CD4-positive, alpha-beta T cell (primary cell): ENCODE measurements at regions not wholly inside any gene's neighbourhood (a gene's known extent, or its start where the extent isn't known, plus 50 kb on each side); places are given as distances from the start of the nearest gene placed in this dataset.

Experiments used
- ATAC-seq: fragments of 200-7000 bp; cut with Tn5 transposase; one replicate; pipeline ENCODE4 v1.10.0; 2022; ENCODE audit warnings: mild to moderate bottlenecking; ENCODE audit not compliant: poor library complexity
- CTCF ChIA-PET: fragments of 350-600 bp; sonication (Branson Sonifier 250); formaldehyde crosslinking; loops from one replicate; lab custom pipeline; 2021; ENCODE audit warnings: antibody characterized with exemption, inconsistent platforms; lab: Charles Lee
- POLR2A ChIA-PET: fragments of 350-600 bp; sonication (Branson Sonifier 250); formaldehyde crosslinking; loops from one replicate; lab custom pipeline; 2021; ENCODE audit warnings: antibody characterized with exemption, inconsistent platforms; lab: Charles Lee
- DNase-seq, 14 experiments: peaks; one replicate each; pipeline ENCODE4 v3.0.0-alpha.2; 2013 to 2020; ENCODE audit warnings: mixed read lengths in 2 of 14
- H3K27ac ChIP-seq, 2 donors: one replicate each; pipeline versions ENCODE4 v1.5.1 to v1.7.0; 2013; ENCODE audit warnings: low read length in 2 of 2, low read depth in 1 of 2, mild to moderate bottlenecking in 1 of 2
- H3K27me3 ChIP-seq, 2 experiments: 1 replicate in 1 of 2; 2 replicates in 1 of 2; pipeline versions ENCODE4 v1.6.1 to v1.7.0; 2013; ENCODE audit warnings: low read length in 2 of 2, control low read depth in 1 of 2, mild to moderate bottlenecking in 1 of 2, moderate library complexity in 1 of 2; ENCODE audit not compliant: insufficient read depth in 2 of 2, control insufficient read depth in 1 of 2
- H3K36me3 ChIP-seq: one replicate; pipeline ENCODE4 v1.6.1; 2013; ENCODE audit warnings: low read length, control low read depth; ENCODE audit not compliant: insufficient read depth
- H3K4me1 ChIP-seq: one replicate; pipeline ENCODE4 v1.6.1; 2013; ENCODE audit warnings: low read length, control low read depth; ENCODE audit not compliant: insufficient read depth
- H3K4me3 ChIP-seq: one replicate; pipeline ENCODE4 v1.5.1; 2013; ENCODE audit warnings: mild to moderate bottlenecking, low read length, moderate library complexity
- H3K9me3 ChIP-seq, 2 experiments: 1 replicate in 1 of 2; 2 replicates in 1 of 2; pipeline versions ENCODE4 v1.6.1 to v1.7.0; 2013; ENCODE audit warnings: low read length in 2 of 2, mild to moderate bottlenecking in 2 of 2, control low read depth in 1 of 2, moderate library complexity in 1 of 2; ENCODE audit not compliant: control insufficient read depth in 1 of 2, insufficient read depth in 1 of 2
- H3K27ac Mint-ChIP-seq: one replicate; pipeline ENCODE4 v1.8.0; 2020; ENCODE audit warnings: mixed read lengths
- H3K27me3 Mint-ChIP-seq: one replicate; pipeline ENCODE4 v1.8.0; 2021; ENCODE audit warnings: mixed read lengths
- H3K36me3 Mint-ChIP-seq: one replicate; pipeline ENCODE4 v1.8.0; 2021; ENCODE audit warnings: low read depth, mixed read lengths
- H3K4me1 Mint-ChIP-seq: one replicate; pipeline ENCODE4 v1.8.0; 2021; ENCODE audit warnings: low read depth, mixed read lengths
- H3K4me3 Mint-ChIP-seq: one replicate; pipeline ENCODE4 v1.8.0; 2020; ENCODE audit warnings: mild to moderate bottlenecking, mixed read lengths
- H3K9me3 Mint-ChIP-seq: one replicate; pipeline ENCODE4 v1.8.0; 2020; ENCODE audit warnings: mixed read lengths
- CTCF ChIP-seq: fragments of 200-600 bp; IDR thresholded peaks from one replicate; pipeline ENCODE4 v1.8.0; 2022; ENCODE audit warnings: antibody characterized with exemption, mild to moderate bottlenecking
- intact Hi-C, 2 experiments: fragments of 100-400 bp; cut with DNase I in 1 of 2; cut with micrococcal nuclease in 1 of 2; formaldehyde crosslinking; loops; one replicate each; pipeline versions ENCODE4 v1.15.1 to v1.9.0; 2023 to 2025; cut with DNase I, micrococcal nuclease

GRCh38 chr20:21936261-21936660 is 230.8 kb downstream of the PAX1 start:
- POLR2A ChIA-PET = no interaction called here
- intact Hi-C loops = no loop called here
- H3K9me3 Mint-ChIP-seq = peaks cover 5% of the 10 kb centered on the region
- H3K27me3 Mint-ChIP-seq = no peaks in the 10 kb centered on the region
- H3K27me3 ChIP-seq = no peaks in the 10 kb centered on the region
- no peaks in the 10 kb centered on the region for H3K4me1 Mint-ChIP-seq
- CTCF ChIA-PET = no interaction called here
- no peak overlapping the region for H3K4me3 ChIP-seq
- peaks cover 0 to 5% of the 10 kb centered on the region in 2 experiments for H3K9me3 ChIP-seq
- no peak overlapping the region for H3K27ac Mint-ChIP-seq
- no peak overlapping the region for H3K4me3 Mint-ChIP-seq
- no peaks in the 10 kb centered on the region for H3K36me3 ChIP-seq
- TF ChIP-seq CTCF = no peak
- H3K27ac ChIP-seq = no peak overlapping the region
- H3K36me3 Mint-ChIP-seq = no peaks in the 10 kb centered on the region
- H3K4me1 ChIP-seq = no peaks in the 10 kb centered on the region
- DNase-seq (no peak), ATAC-seq (no peak)

- no peak overlapping the region for H3K4me3 Mint-ChIP-seq
- Histone ChIP-seq H3K27ac (no peak overlapping the region), H3K27me3 (no peaks in the 10 kb centered on the region), H3K36me3 (no peaks in the 10 kb centered on the region), H3K4me3 (no peak overlapping the region), H3K9me3 (no peaks in the 10 kb centered on the region), H3K4me1 (no peaks in the 10 kb centered on the region)
- peaks cover 2% of the 10 kb centered on the region for H3K9me3 Mint-ChIP-seq
- CTCF ChIA-PET = no interaction called here
- no peak overlapping the region for H3K27ac Mint-ChIP-seq
- intact Hi-C loops = no loop called here
- ATAC-seq (no peak), DNase-seq (no peak)
- no peaks in the 10 kb centered on the region for H3K36me3 Mint-ChIP-seq
- no peaks in the 10 kb centered on the region for H3K4me1 Mint-ChIP-seq
- H3K27me3 Mint-ChIP-seq = no peaks in the 10 kb centered on the region
- no peak for TF ChIP-seq CTCF
- POLR2A ChIA-PET = no interaction called here
Measured at GRCh38 chr20:21933526-21933925, 228.1 kb downstream of the PAX1 start.

GRCh38 chr20:21921251-21921650 is 215.8 kb downstream of the PAX1 start:
- TF ChIP-seq CTCF = no peak
- no peak for ATAC-seq
- no peaks in the 10 kb centered on the region for H3K36me3 ChIP-seq
- no peak for DNase-seq
- CTCF ChIA-PET = no interaction called here
- Mint-ChIP-seq H3K4me3 (no peak overlapping the region), H3K27me3 (no peaks in the 10 kb centered on the region), H3K36me3 (no peaks in the 10 kb centered on the region), H3K4me1 (no peaks in the 10 kb centered on the region), H3K9me3 (peaks cover 17% of the 10 kb centered on the region), H3K27ac (no peak overlapping the region)
- H3K4me3 ChIP-seq = no peak overlapping the region
- intact Hi-C loops = no loop called here
- peaks cover 0 to 10% of the 10 kb centered on the region in 2 experiments for H3K9me3 ChIP-seq
- POLR2A ChIA-PET = no interaction called here
- H3K4me1 ChIP-seq = no peaks in the 10 kb centered on the region
- no peaks in the 10 kb centered on the region for H3K27me3 ChIP-seq
- H3K27ac ChIP-seq = no peak overlapping the region
